ENCODE measurements at regions not wholly inside any gene's neighbourhood (a gene's known extent, or its start where the extent isn't known, plus 50 kb on each side); places are given as distances from the start of the nearest gene placed in this dataset.
A peak's percentile ranks its signal among the peaks of the same experiment; 100 is the strongest.

GRCh38 chr9:129353697-129354336 lies 175.8 kb upstream of the IER5L start:
- H3K4me3 Mint-ChIP-seq = peak overlapping the region; percentile 49
- TF ChIP-seq CTCF (conservative IDR thresholded peaks at IDR 0.05) = no peak
- no peak overlapping the region for H3K27ac Mint-ChIP-seq (ENCODE audit: unreplicated experiment)
- no peaks in the 10 kb centered on the region for H3K36me3 Mint-ChIP-seq (ENCODE audit: low read depth)
- H3K4me1 Mint-ChIP-seq = peaks cover 18% of the 10 kb centered on the region
- DNase-seq (ENCODE audit: low read depth, low spot score) = no peak
- H3K27me3 Mint-ChIP-seq (ENCODE audit: low read depth) = no peaks in the 10 kb centered on the region
- H3K9me3 Mint-ChIP-seq = peaks cover 4% of the 10 kb centered on the region

GRCh38 chr9:129352146-129352865 lies 174.2 kb upstream of the IER5L start:
- DNase-seq (ENCODE audit: low read depth, low spot score) = peak; percentile 53
- Mint-ChIP-seq H3K27ac (ENCODE audit: unreplicated experiment) (peak overlapping the region; percentile 35), H3K4me1 (peaks cover 23% of the 10 kb centered on the region), H3K4me3 (peak overlapping the region; percentile 83), H3K9me3 (peaks cover 4% of the 10 kb centered on the region), H3K36me3 (ENCODE audit: low read depth) (no peaks in the 10 kb centered on the region), H3K27me3 (ENCODE audit: low read depth) (no peaks in the 10 kb centered on the region)
- TF ChIP-seq CTCF (conservative IDR thresholded peaks at IDR 0.05) = no peak

- peaks cover 4% of the 10 kb centered on the region for H3K9me3 Mint-ChIP-seq
- H3K4me3 Mint-ChIP-seq = peak overlapping the region; percentile 83
- TF ChIP-seq CTCF (conservative IDR thresholded peaks at IDR 0.05) = no peak
- H3K36me3 Mint-ChIP-seq (ENCODE audit: low read depth) = no peaks in the 10 kb centered on the region
- peaks cover 23% of the 10 kb centered on the region for H3K4me1 Mint-ChIP-seq
- H3K27ac Mint-ChIP-seq (ENCODE audit: unreplicated experiment) = peak overlapping the region; percentile 35
- no peaks in the 10 kb centered on the region for H3K27me3 Mint-ChIP-seq (ENCODE audit: low read depth)
- DNase-seq (ENCODE audit: low read depth, low spot score) = no peak
These were observed 173.6 kb upstream of the IER5L start for GRCh38 chr9:129351642-129352145.

GRCh38 chr9:129351058-129351641 lies 173.1 kb upstream of the IER5L start:
- DNase-seq (ENCODE audit: low read depth, low spot score) = peak; percentile 56
- no peak for TF ChIP-seq CTCF (conservative IDR thresholded peaks at IDR 0.05)
- H3K4me1 Mint-ChIP-seq = peaks cover 23% of the 10 kb centered on the region
- no peaks in the 10 kb centered on the region for H3K36me3 Mint-ChIP-seq (ENCODE audit: low read depth)
- no peaks in the 10 kb centered on the region for H3K27me3 Mint-ChIP-seq (ENCODE audit: low read depth)
- H3K9me3 Mint-ChIP-seq = peaks cover 4% of the 10 kb centered on the region
- H3K4me3 Mint-ChIP-seq = peak overlapping the region; percentile 31
- no peak overlapping the region for H3K27ac Mint-ChIP-seq (ENCODE audit: unreplicated experiment)

- Mint-ChIP-seq H3K9me3 (no peaks in the 10 kb centered on the region), H3K27ac (ENCODE audit: unreplicated experiment) (no peak overlapping the region), H3K36me3 (ENCODE audit: low read depth) (no peaks in the 10 kb centered on the region), H3K4me3 (peak overlapping the region; percentile 41), H3K27me3 (ENCODE audit: low read depth) (no peaks in the 10 kb centered on the region), H3K4me1 (peaks cover 23% of the 10 kb centered on the region)
- no peak for TF ChIP-seq CTCF (conservative IDR thresholded peaks at IDR 0.05)
- DNase-seq (ENCODE audit: low read depth, low spot score) = no peak
These were observed 172.3 kb upstream of the IER5L start for GRCh38 chr9:129350143-129350935.
